Endodermal cell (in vitro differentiated cells): ENCODE measurements at regions not wholly inside any gene's neighbourhood (a gene's known extent, or its start where the extent isn't known, plus 50 kb on each side); places are given as distances from the start of the nearest gene placed in this dataset.

Source experiments
- DNase-seq: peaks from one replicate; pipeline ENCODE4 v3.0.0-alpha.2; 2017
- H3K27ac ChIP-seq: 2 replicates; pipeline ENCODE4 v1.5.1; 2013; ENCODE audit warnings: mild to moderate bottlenecking, low read depth, low read length, moderate library complexity
- H3K27me3 ChIP-seq: 2 replicates; pipeline ENCODE4 v1.6.1; 2013; ENCODE audit warnings: mild to moderate bottlenecking, low read length, moderate library complexity; ENCODE audit not compliant: insufficient read depth, control insufficient read depth, poor library complexity, severe bottlenecking
- H3K36me3 ChIP-seq: 2 replicates; pipeline ENCODE4 v1.7.0; 2013; ENCODE audit warnings: mild to moderate bottlenecking, low read length, moderate library complexity; ENCODE audit not compliant: control insufficient read depth, insufficient read depth
- H3K4me1 ChIP-seq: one replicate; pipeline ENCODE4 v1.7.0; 2013; ENCODE audit warnings: low read length; ENCODE audit not compliant: control insufficient read depth, insufficient read depth
- H3K4me3 ChIP-seq: 2 replicates; pipeline ENCODE4 v1.5.1; 2013; ENCODE audit warnings: mild to moderate bottlenecking, low read length, moderate library complexity
- H3K9ac ChIP-seq: 2 replicates; pipeline ENCODE4 v1.6.1; 2013; ENCODE audit warnings: mild to moderate bottlenecking, low read length, moderate library complexity; ENCODE audit not compliant: poor library complexity, severe bottlenecking; ENCODE audit errors: extremely low read depth
- H3K9me3 ChIP-seq: 2 replicates; pipeline ENCODE4 v1.6.1; 2013; ENCODE audit warnings: mild to moderate bottlenecking, low read length, moderate library complexity; ENCODE audit not compliant: control insufficient read depth
- H3K27ac Mint-ChIP-seq: 2 replicates; pipeline ENCODE4 v1.8.0; 2020; ENCODE audit warnings: mixed read lengths
- H3K27me3 Mint-ChIP-seq: 2 replicates; pipeline ENCODE4 v1.8.0; 2021; ENCODE audit warnings: mild to moderate bottlenecking, mixed read lengths; ENCODE audit not compliant: insufficient read depth
- H3K36me3 Mint-ChIP-seq: 2 replicates; pipeline ENCODE4 v1.8.0; 2020; ENCODE audit warnings: low read depth, mixed read lengths
- H3K4me1 Mint-ChIP-seq: 2 replicates; pipeline ENCODE4 v1.8.0; 2020; ENCODE audit warnings: mixed read lengths
- H3K4me3 Mint-ChIP-seq: 2 replicates; pipeline ENCODE4 v1.8.0; 2020; ENCODE audit warnings: mild to moderate bottlenecking, moderate library complexity, mixed read lengths
- H3K9me3 Mint-ChIP-seq: 2 replicates; pipeline ENCODE4 v1.8.0; 2020; ENCODE audit warnings: mild to moderate bottlenecking, mixed read lengths
- CTCF ChIP-seq: fragments of 200-600 bp; sonication (generic); conservative IDR thresholded peaks from 2 replicates; pipeline ENCODE4 v1.5.0; 2021; ENCODE audit warnings: antibody characterized with exemption, mild to moderate bottlenecking
- WGBS, 2 experiments: methylation state at CpG; one replicate each; pipeline versions ENCODE4 v1.1.5 to v1.1.7; 2013; ENCODE audit warnings: missing lambda C conversion rate in 2 of 2, mixed read lengths in 1 of 2; ENCODE audit not compliant: insufficient coverage in 1 of 2, insufficient read length in 1 of 2; 5-methylcytosine and 5-hydroxymethylcytosine counted together

DNA sequence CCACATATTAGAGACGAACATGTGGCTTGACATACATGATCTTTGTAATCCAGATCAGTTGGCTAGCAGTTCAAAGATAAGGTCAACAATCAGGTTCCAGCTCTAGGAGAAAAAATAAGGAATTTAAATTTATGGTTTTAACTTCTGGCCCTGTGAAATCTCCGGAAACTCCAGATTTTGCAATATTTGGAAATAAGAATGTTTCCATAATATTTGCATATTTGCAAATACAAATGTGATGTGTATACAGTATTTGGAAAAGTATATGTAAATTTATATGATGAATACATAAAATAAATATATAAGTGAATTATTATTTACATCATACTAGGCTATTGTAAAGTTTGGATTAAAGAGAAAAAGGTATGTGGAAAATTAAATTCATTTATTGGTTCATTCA lies 97.1 kb downstream of the KCNJ2 start:
- Histone ChIP-seq H3K4me1 (no peaks in the 10 kb centered on the region), H3K36me3 (no peaks in the 10 kb centered on the region), H3K4me3 (no peak overlapping the region), H3K27me3 (peaks cover 76% of the 10 kb centered on the region), H3K9me3 (peaks cover 12% of the 10 kb centered on the region), H3K27ac (no peak overlapping the region), H3K9ac (no peak overlapping the region)
- WGBS, 2 experiments, result 96% methylated on average over 2 of the region's 2 CpGs; no CpG with 5 or more reads in 1 of the 2 experiments
- Mint-ChIP-seq H3K4me3 (no peak overlapping the region), H3K36me3 (no peaks in the 10 kb centered on the region), H3K27me3 (peaks cover 61% of the 10 kb centered on the region), H3K4me1 (peaks cover 11% of the 10 kb centered on the region), H3K27ac (no peak overlapping the region), H3K9me3 (peaks cover 4% of the 10 kb centered on the region)
- no peak for TF ChIP-seq CTCF
- DNase-seq, result no peak

- Mint-ChIP-seq H3K27me3 (peaks cover 77% of the 10 kb centered on the region), H3K4me1 (peaks cover 15% of the 10 kb centered on the region), H3K4me3 (no peak overlapping the region), H3K9me3 (peaks cover 4% of the 10 kb centered on the region), H3K36me3 (no peaks in the 10 kb centered on the region), H3K27ac (no peak overlapping the region)
- DNase-seq, result no peak
- peaks cover 93% of the 10 kb centered on the region for H3K27me3 ChIP-seq
- no peak overlapping the region for H3K27ac ChIP-seq
- H3K36me3 ChIP-seq, result no peaks in the 10 kb centered on the region
- H3K4me3 ChIP-seq, result no peak overlapping the region
- TF ChIP-seq CTCF, result no peak
- H3K4me1 ChIP-seq, result no peaks in the 10 kb centered on the region
- no peak overlapping the region for H3K9ac ChIP-seq
- peaks cover 12% of the 10 kb centered on the region for H3K9me3 ChIP-seq
- 80% methylated on average over 1 of the region's 1 CpG; no CpG with 5 or more reads in 1 of the 2 experiments for WGBS, 2 experiments
These were observed 99.1 kb downstream of the KCNJ2 start for GRCh38 chr17:70268383-70268782.

DNA sequence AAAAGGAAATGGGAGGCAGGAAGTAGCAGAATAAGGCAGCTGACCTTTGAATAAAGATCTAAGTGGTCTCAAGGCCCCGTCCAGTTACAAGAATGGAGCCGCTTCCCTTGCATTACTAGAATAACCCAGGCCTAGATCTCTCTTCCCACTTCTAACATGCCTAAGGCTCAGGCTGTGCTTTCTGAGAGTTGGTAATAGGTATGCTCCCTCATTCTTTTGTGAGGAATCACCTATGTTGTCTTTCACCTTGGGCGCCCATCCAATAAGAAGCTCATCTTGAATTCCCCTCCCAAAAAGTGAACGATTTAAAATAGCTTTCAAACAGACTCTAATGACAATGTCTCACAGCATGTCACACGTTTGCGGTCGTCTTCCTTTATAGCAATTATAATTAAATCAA lies 101.2 kb downstream of the KCNJ2 start:
- WGBS, 2 experiments, result 83 to 89% methylated on average over 3 to 4 of the region's 7 CpGs
- H3K27ac ChIP-seq, result no peak overlapping the region
- no peaks in the 10 kb centered on the region for H3K4me1 ChIP-seq
- H3K4me3 ChIP-seq, result no peak overlapping the region
- Mint-ChIP-seq H3K9me3 (peaks cover 4% of the 10 kb centered on the region), H3K27ac (no peak overlapping the region), H3K36me3 (no peaks in the 10 kb centered on the region), H3K27me3 (peaks cover 83% of the 10 kb centered on the region), H3K4me3 (no peak overlapping the region), H3K4me1 (peaks cover 15% of the 10 kb centered on the region)
- no peak for DNase-seq
- peaks cover 12% of the 10 kb centered on the region for H3K9me3 ChIP-seq
- H3K9ac ChIP-seq, result no peak overlapping the region
- no peaks in the 10 kb centered on the region for H3K36me3 ChIP-seq
- peaks cover 96% of the 10 kb centered on the region for H3K27me3 ChIP-seq
- no peak for TF ChIP-seq CTCF
